ENCODE measurements at regions not wholly inside any gene's neighbourhood (a gene's known extent, or its start where the extent isn't known, plus 50 kb on each side); places are given as distances from the start of the nearest gene placed in this dataset.

- no peak for FAIRE-seq
- Histone ChIP-seq H3K4me2 (ENCODE audit: low read length) (no peak overlapping the region), H3K36me3 (ENCODE audit: insufficient read depth, low read length) (no peaks in the 10 kb centered on the region), H3K79me2 (ENCODE audit: insufficient read depth, low read length) (no peaks in the 10 kb centered on the region), H3K9ac (ENCODE audit: low read length) (no peak overlapping the region), H3K4me3 (ENCODE audit: insufficient read depth, low read depth, low read length) (no peak overlapping the region), H3K27me3 (ENCODE audit: insufficient read depth, low read length) (no peaks in the 10 kb centered on the region), H3K27ac (ENCODE audit: low read depth, low read length) (no peak overlapping the region), H3K9me3 (ENCODE audit: insufficient read depth, low read depth, low read length) (no peaks in the 10 kb centered on the region), H2AFZ (ENCODE audit: low read depth, low read length) (no peak overlapping the region), H4K20me1 (ENCODE audit: insufficient read depth, low read length) (no peaks in the 10 kb centered on the region), H3K4me1 (ENCODE audit: insufficient read depth, low read length) (no peaks in the 10 kb centered on the region)
- Mint-ChIP-seq H3K36me3 (ENCODE audit: low read depth, unreplicated experiment) (no peaks in the 10 kb centered on the region), H3K9me3 (ENCODE audit: unreplicated experiment) (no peaks in the 10 kb centered on the region), H3K4me1 (ENCODE audit: low read depth, unreplicated experiment) (peaks cover 3% of the 10 kb centered on the region), H3K27me3 (ENCODE audit: low read depth, unreplicated experiment) (no peaks in the 10 kb centered on the region), H3K27ac (ENCODE audit: unreplicated experiment) (no peak overlapping the region), H3K4me3 (ENCODE audit: unreplicated experiment) (no peak overlapping the region)
- no peak for DNase-seq (ENCODE audit: low read depth)
- TF ChIP-seq, protein P1, sequence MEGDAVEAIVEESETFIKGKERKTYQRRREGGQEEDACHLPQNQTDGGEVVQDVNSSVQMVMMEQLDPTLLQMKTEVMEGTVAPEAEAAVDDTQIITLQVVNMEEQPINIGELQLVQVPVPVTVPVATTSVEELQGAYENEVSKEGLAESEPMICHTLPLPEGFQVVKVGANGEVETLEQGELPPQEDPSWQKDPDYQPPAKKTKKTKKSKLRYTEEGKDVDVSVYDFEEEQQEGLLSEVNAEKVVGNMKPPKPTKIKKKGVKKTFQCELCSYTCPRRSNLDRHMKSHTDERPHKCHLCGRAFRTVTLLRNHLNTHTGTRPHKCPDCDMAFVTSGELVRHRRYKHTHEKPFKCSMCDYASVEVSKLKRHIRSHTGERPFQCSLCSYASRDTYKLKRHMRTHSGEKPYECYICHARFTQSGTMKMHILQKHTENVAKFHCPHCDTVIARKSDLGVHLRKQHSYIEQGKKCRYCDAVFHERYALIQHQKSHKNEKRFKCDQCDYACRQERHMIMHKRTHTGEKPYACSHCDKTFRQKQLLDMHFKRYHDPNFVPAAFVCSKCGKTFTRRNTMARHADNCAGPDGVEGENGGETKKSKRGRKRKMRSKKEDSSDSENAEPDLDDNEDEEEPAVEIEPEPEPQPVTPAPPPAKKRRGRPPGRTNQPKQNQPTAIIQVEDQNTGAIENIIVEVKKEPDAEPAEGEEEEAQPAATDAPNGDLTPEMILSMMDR (IDR thresholded peaks at IDR 0.05; ENCODE audit: insufficient read depth, low read depth, low read length): no peak
- TF ChIP-seq EZH2 (IDR thresholded peaks at IDR 0.05; ENCODE audit: insufficient read depth, low read length): no peak
Observed at GRCh38 chr11:13889552-13890249, 72.8 kb upstream of the SPON1 start.

GRCh38 chr11:13891911-13892310 lies 70.6 kb upstream of the SPON1 start:
- no peak overlapping the region for H3K9ac ChIP-seq (ENCODE audit: low read length)
- peaks cover 3% of the 10 kb centered on the region for H3K4me1 Mint-ChIP-seq (ENCODE audit: low read depth, unreplicated experiment)

More at GRCh38 chr11:13891911-13892310, 70.6 kb upstream of the SPON1 start:
- Histone ChIP-seq H3K4me1 (ENCODE audit: insufficient read depth, low read length) (no peaks in the 10 kb centered on the region), H2AFZ (ENCODE audit: low read depth, low read length) (no peak overlapping the region), H3K27me3 (ENCODE audit: insufficient read depth, low read length) (no peaks in the 10 kb centered on the region), H3K36me3 (ENCODE audit: insufficient read depth, low read length) (no peaks in the 10 kb centered on the region), H3K9me3 (ENCODE audit: insufficient read depth, low read depth, low read length) (no peaks in the 10 kb centered on the region), H3K4me2 (ENCODE audit: low read length) (no peak overlapping the region), H3K79me2 (ENCODE audit: insufficient read depth, low read length) (no peaks in the 10 kb centered on the region), H3K27ac (ENCODE audit: low read depth, low read length) (no peak overlapping the region), H3K4me3 (ENCODE audit: insufficient read depth, low read depth, low read length) (no peak overlapping the region), H4K20me1 (ENCODE audit: insufficient read depth, low read length) (no peaks in the 10 kb centered on the region)
- Mint-ChIP-seq H3K27me3 (ENCODE audit: low read depth, unreplicated experiment) (peaks cover 5% of the 10 kb centered on the region), H3K4me3 (ENCODE audit: unreplicated experiment) (no peak overlapping the region), H3K9me3 (ENCODE audit: unreplicated experiment) (peaks cover 3% of the 10 kb centered on the region), H3K36me3 (ENCODE audit: low read depth, unreplicated experiment) (no peaks in the 10 kb centered on the region), H3K27ac (ENCODE audit: unreplicated experiment) (no peak overlapping the region)
- FAIRE-seq: no peak
- DNase-seq (ENCODE audit: low read depth): no peak
- no peak for TF ChIP-seq EZH2 (IDR thresholded peaks at IDR 0.05; ENCODE audit: insufficient read depth, low read length)
- TF ChIP-seq, protein P1 (IDR thresholded peaks at IDR 0.05; ENCODE audit: insufficient read depth, low read depth, low read length): no peak
